ENCODE measurements at regions not wholly inside any gene's neighbourhood (a gene's known extent, or its start where the extent isn't known, plus 50 kb on each side); places are given as distances from the start of the nearest gene placed in this dataset.
A peak's percentile ranks its signal among the peaks of the same experiment; 100 is the strongest.

- DNase-seq: no peak
- H3K36me3 ChIP-seq: no peaks in the 10 kb centered on the region
- peak; percentile 45 to 57 for ATAC-seq
- TF ChIP-seq CTCF (IDR thresholded peaks at IDR 0.05): no peak
- peaks cover 29% of the 10 kb centered on the region for H3K4me1 ChIP-seq
- no peaks in the 10 kb centered on the region for H3K9me3 ChIP-seq
- intact Hi-C loops (cut with DNase I): no loop called here
- H3K27ac ChIP-seq: no peak overlapping the region
- no peak overlapping the region for H3K4me3 ChIP-seq
- H3K27me3 ChIP-seq (ENCODE audit: low read depth): no peaks in the 10 kb centered on the region
These were observed 235.0 kb downstream of the EFCAB11 start for GRCh38 chr14:89719366-89720075.

GRCh38 chr14:89708982-89709625 is 245.4 kb downstream of the EFCAB11 start:
- TF ChIP-seq CTCF (IDR thresholded peaks at IDR 0.05): no peak
- H3K4me3 ChIP-seq: no peak overlapping the region
- H3K27me3 ChIP-seq (ENCODE audit: low read depth): no peaks in the 10 kb centered on the region
- ATAC-seq (no peak), DNase-seq (no peak)
- no peaks in the 10 kb centered on the region for H3K9me3 ChIP-seq
- intact Hi-C loops (cut with DNase I): no loop called here
- H3K36me3 ChIP-seq: no peaks in the 10 kb centered on the region
- no peak overlapping the region for H3K27ac ChIP-seq
- no peaks in the 10 kb centered on the region for H3K4me1 ChIP-seq

- Histone ChIP-seq H3K4me3 (no peak overlapping the region), H3K27me3 (ENCODE audit: low read depth) (no peaks in the 10 kb centered on the region), H3K4me1 (peaks cover 10% of the 10 kb centered on the region), H3K36me3 (no peaks in the 10 kb centered on the region), H3K27ac (no peak overlapping the region), H3K9me3 (no peaks in the 10 kb centered on the region)
- ATAC-seq (no peak), DNase-seq (no peak)
- intact Hi-C loops (cut with DNase I): no loop called here
- no peak for TF ChIP-seq CTCF (IDR thresholded peaks at IDR 0.05)
These were observed 247.4 kb downstream of the EFCAB11 start for GRCh38 chr14:89707086-89707485.

- no peak for TF ChIP-seq CTCF (IDR thresholded peaks at IDR 0.05)
- Histone ChIP-seq H3K36me3 (no peaks in the 10 kb centered on the region), H3K27ac (no peak overlapping the region), H3K9me3 (no peaks in the 10 kb centered on the region), H3K27me3 (ENCODE audit: low read depth) (no peaks in the 10 kb centered on the region), H3K4me1 (peaks cover 14% of the 10 kb centered on the region), H3K4me3 (no peak overlapping the region)
- intact Hi-C loops (cut with DNase I): no loop called here
- DNase-seq: no peak
- ATAC-seq: no peak
These were observed 251.7 kb downstream of the EFCAB11 start for GRCh38 chr14:89702876-89703200.

- H3K9me3 ChIP-seq: no peaks in the 10 kb centered on the region
- H3K4me3 ChIP-seq: peak overlapping the region; percentile 66
- DNase-seq (no peak), ATAC-seq (peak; percentile 34 to 48)
- H3K36me3 ChIP-seq: no peaks in the 10 kb centered on the region
- TF ChIP-seq CTCF (IDR thresholded peaks at IDR 0.05): no peak
- peak overlapping the region; percentile 75 for H3K27ac ChIP-seq
- peaks cover 14% of the 10 kb centered on the region for H3K4me1 ChIP-seq
- intact Hi-C loops (cut with DNase I): no loop called here
- no peaks in the 10 kb centered on the region for H3K27me3 ChIP-seq (ENCODE audit: low read depth)
These were observed 252.3 kb downstream of the EFCAB11 start for GRCh38 chr14:89702073-89702875.

All from lower lobe of right lung (tissue), 2 donors.